Upper lobe of right lung (tissue), 1 donor: ENCODE measurements at regions not wholly inside any gene's neighbourhood (a gene's known extent, or its start where the extent isn't known, plus 50 kb on each side); places are given as distances from the start of the nearest gene placed in this dataset.

Experiments
- ATAC-seq: fragments of 200-7000 bp; cut with Tn5 transposase; one replicate; pipeline ENCODE4 v1.9.1; 2020; ENCODE audit warnings: mild to moderate bottlenecking, moderate library complexity
- DNase-seq: peaks from one replicate; pipeline ENCODE4 v3.0.0-alpha.2; 2020
- H3K27ac ChIP-seq: fragments of 200-600 bp; one replicate; pipeline ENCODE4 v1.8.0; 2022
- H3K27me3 ChIP-seq: fragments of 200-600 bp; one replicate; pipeline ENCODE4 v1.8.0; 2022; ENCODE audit warnings: mild to moderate bottlenecking
- H3K36me3 ChIP-seq: fragments of 200-600 bp; one replicate; pipeline ENCODE4 v1.8.0; 2022
- H3K4me1 ChIP-seq: fragments of 200-600 bp; one replicate; pipeline ENCODE4 v1.8.0; 2022
- H3K4me3 ChIP-seq: fragments of 200-600 bp; one replicate; pipeline ENCODE4 v1.8.0; 2022; ENCODE audit warnings: mild to moderate bottlenecking
- H3K9me3 ChIP-seq: fragments of 200-600 bp; one replicate; pipeline ENCODE4 v1.8.0; 2022
- CTCF ChIP-seq: fragments of 200-600 bp; IDR thresholded peaks from one replicate; pipeline ENCODE4 v1.8.0; 2022; ENCODE audit warnings: antibody characterized with exemption
- intact Hi-C: fragments of 100-400 bp; cut with DNase I; formaldehyde crosslinking; loops from one replicate; pipeline ENCODE4 v1.11.0; 2022
- donor health status: DM: no; HTN: yes; CAD: no; lungs with severe emphysema.

DNA sequence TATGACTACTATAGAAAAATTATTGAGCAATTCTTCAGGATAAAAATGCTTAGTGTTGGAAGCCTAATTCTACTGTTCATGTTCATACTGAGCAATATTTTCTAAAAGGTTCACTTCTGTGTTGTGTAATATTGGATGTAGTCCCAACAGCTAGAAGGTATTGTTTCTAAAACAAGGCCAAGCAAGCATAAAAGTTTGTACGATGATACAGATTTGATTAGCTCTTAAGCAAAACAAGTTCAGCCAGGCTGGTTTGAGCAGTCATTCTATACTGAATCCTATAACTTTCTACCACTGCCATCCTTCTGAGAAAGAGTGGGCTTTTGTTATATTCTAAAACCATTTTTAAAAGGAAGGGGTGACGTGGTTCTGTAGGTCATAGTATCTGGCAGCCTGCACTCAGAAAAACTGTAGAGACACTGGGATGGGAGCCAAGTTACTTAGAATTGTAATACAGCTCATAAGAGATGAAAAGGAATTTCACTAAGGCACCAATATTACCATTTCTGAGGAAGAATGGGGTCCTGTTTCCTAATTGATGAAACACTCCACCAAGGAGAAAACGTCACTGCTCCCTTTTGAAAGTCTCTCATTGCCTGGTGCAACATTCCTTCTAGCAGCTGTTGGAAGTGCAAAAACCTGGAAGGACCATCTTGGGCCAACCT is 275.0 kb upstream of the DACH1 start:
- H3K9me3 ChIP-seq, result no peaks in the 10 kb centered on the region
- no peak overlapping the region for H3K27ac ChIP-seq
- H3K4me3 ChIP-seq, result no peak overlapping the region
- H3K4me1 ChIP-seq, result no peaks in the 10 kb centered on the region
- intact Hi-C loops, result no loop called here
- TF ChIP-seq CTCF, result no peak
- DNase-seq (no peak), ATAC-seq (no peak)
- H3K27me3 ChIP-seq, result no peaks in the 10 kb centered on the region
- H3K36me3 ChIP-seq, result no peaks in the 10 kb centered on the region

- H3K9me3 ChIP-seq, result no peaks in the 10 kb centered on the region
- no peaks in the 10 kb centered on the region for H3K27me3 ChIP-seq
- intact Hi-C loops, result no loop called here
- DNase-seq, result no peak
- no peak for ATAC-seq
- no peaks in the 10 kb centered on the region for H3K4me1 ChIP-seq
- H3K27ac ChIP-seq, result no peak overlapping the region
- no peak overlapping the region for H3K4me3 ChIP-seq
- no peaks in the 10 kb centered on the region for H3K36me3 ChIP-seq
- no peak for TF ChIP-seq CTCF
These were observed 272.2 kb upstream of the DACH1 start for GRCh38 chr13:72139192-72139591.

GRCh38 chr13:72132075-72132474 is 265.1 kb upstream of the DACH1 start:
- Histone ChIP-seq H3K9me3 (no peaks in the 10 kb centered on the region), H3K4me1 (no peaks in the 10 kb centered on the region), H3K27ac (no peak overlapping the region), H3K36me3 (no peaks in the 10 kb centered on the region), H3K4me3 (no peak overlapping the region), H3K27me3 (no peaks in the 10 kb centered on the region)
- ATAC-seq (no peak), DNase-seq (no peak)
- intact Hi-C loops, result no loop called here
- no peak for TF ChIP-seq CTCF

DNA sequence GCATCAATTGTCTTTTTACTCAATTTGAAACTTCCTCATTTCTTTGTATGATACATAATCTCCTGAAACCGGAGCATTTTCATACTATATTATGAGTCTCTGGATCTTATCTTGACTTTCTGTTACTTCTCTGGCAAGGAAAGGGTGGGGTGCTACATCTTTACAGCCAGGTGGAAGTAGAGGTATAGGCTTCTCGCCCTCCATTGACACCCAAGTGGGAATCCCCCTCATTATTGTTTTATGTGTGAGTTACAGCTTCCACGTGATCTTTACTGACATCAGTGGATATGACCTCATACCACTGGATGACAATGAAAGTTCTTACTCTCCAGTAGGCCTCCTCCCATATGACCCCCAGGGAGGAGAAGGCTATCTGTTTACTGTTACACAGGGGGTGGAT is 262.1 kb upstream of the DACH1 start:
- H3K4me3 ChIP-seq, result no peak overlapping the region
- no peaks in the 10 kb centered on the region for H3K4me1 ChIP-seq
- intact Hi-C loops, result no loop called here
- H3K27me3 ChIP-seq, result no peaks in the 10 kb centered on the region
- H3K9me3 ChIP-seq, result no peaks in the 10 kb centered on the region
- no peak for ATAC-seq
- DNase-seq, result no peak
- no peak for TF ChIP-seq CTCF
- H3K36me3 ChIP-seq, result no peaks in the 10 kb centered on the region
- no peak overlapping the region for H3K27ac ChIP-seq

DNA sequence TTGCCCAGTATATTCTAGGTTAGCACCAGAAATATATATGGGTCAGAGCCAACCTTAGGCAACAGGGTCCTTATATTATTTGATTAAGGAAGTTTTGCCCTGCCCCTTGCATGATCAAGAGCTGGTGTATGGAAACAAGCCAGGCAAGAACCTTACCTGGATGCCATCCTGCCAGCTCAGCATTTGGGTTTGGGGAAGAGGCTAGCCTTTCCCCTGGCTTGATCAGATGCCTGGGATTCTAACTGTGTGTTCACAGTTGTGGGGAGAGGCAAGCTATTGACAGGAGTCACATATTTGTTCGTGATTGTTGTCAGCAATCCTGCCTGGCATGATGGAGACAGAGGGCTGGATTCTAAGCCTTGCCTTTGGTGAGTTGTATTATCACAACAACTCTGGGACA is 260.0 kb upstream of the DACH1 start:
- intact Hi-C loops, result no loop called here
- no peak overlapping the region for H3K27ac ChIP-seq
- no peak for DNase-seq
- TF ChIP-seq CTCF, result no peak
- H3K9me3 ChIP-seq, result no peaks in the 10 kb centered on the region
- no peaks in the 10 kb centered on the region for H3K36me3 ChIP-seq
- H3K4me3 ChIP-seq, result no peak overlapping the region
- no peak for ATAC-seq
- no peaks in the 10 kb centered on the region for H3K4me1 ChIP-seq
- H3K27me3 ChIP-seq, result no peaks in the 10 kb centered on the region

DNA sequence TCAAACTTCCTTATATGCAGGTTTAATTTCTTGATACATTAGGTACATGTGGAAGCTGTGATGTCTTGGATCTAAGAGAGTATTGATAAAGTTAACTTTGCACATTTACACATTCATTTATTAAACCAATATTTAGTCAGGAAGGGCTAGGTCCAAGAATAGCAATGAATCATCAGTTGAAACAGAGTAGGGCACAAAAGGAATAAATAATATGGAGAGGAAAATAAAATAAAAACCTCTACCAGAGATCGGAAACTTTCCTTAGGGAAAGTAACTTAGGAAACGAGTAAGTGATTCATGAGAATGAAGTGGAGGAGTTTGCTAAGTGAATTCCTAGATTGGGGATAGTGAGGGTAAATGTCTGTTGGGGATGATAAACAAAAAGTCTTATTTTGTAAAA is 259.4 kb upstream of the DACH1 start:
- DNase-seq (no peak), ATAC-seq (no peak)
- Histone ChIP-seq H3K4me1 (no peaks in the 10 kb centered on the region), H3K4me3 (no peak overlapping the region), H3K27me3 (no peaks in the 10 kb centered on the region), H3K9me3 (no peaks in the 10 kb centered on the region), H3K36me3 (no peaks in the 10 kb centered on the region), H3K27ac (no peak overlapping the region)
- no peak for TF ChIP-seq CTCF
- intact Hi-C loops, result no loop called here
